CD4-positive, alpha-beta T cell (primary cell): ENCODE measurements at regions not wholly inside any gene's neighbourhood (a gene's known extent, or its start where the extent isn't known, plus 50 kb on each side); places are given as distances from the start of the nearest gene placed in this dataset.
A peak's percentile ranks its signal among the peaks of the same experiment; 100 is the strongest.

Source experiments
- ATAC-seq: fragments of 200-7000 bp; cut with Tn5 transposase; one replicate; pipeline ENCODE4 v1.10.0; 2022; ENCODE audit warnings: mild to moderate bottlenecking; ENCODE audit not compliant: poor library complexity
- CTCF ChIA-PET: fragments of 350-600 bp; sonication (Branson Sonifier 250); formaldehyde crosslinking; loops from one replicate; lab custom pipeline; 2021; ENCODE audit warnings: antibody characterized with exemption, inconsistent platforms; lab: Charles Lee
- POLR2A ChIA-PET: fragments of 350-600 bp; sonication (Branson Sonifier 250); formaldehyde crosslinking; loops from one replicate; lab custom pipeline; 2021; ENCODE audit warnings: antibody characterized with exemption, inconsistent platforms; lab: Charles Lee
- DNase-seq, 14 experiments: peaks; one replicate each; pipeline ENCODE4 v3.0.0-alpha.2; 2013 to 2020; ENCODE audit warnings: mixed read lengths in 2 of 14
- H3K27ac ChIP-seq, 2 donors: one replicate each; pipeline versions ENCODE4 v1.5.1 to v1.7.0; 2013; ENCODE audit warnings: low read length in 2 of 2, low read depth in 1 of 2, mild to moderate bottlenecking in 1 of 2
- H3K27me3 ChIP-seq, 2 experiments: 1 replicate in 1 of 2; 2 replicates in 1 of 2; pipeline versions ENCODE4 v1.6.1 to v1.7.0; 2013; ENCODE audit warnings: low read length in 2 of 2, control low read depth in 1 of 2, mild to moderate bottlenecking in 1 of 2, moderate library complexity in 1 of 2; ENCODE audit not compliant: insufficient read depth in 2 of 2, control insufficient read depth in 1 of 2
- H3K36me3 ChIP-seq: one replicate; pipeline ENCODE4 v1.6.1; 2013; ENCODE audit warnings: low read length, control low read depth; ENCODE audit not compliant: insufficient read depth
- H3K4me1 ChIP-seq: one replicate; pipeline ENCODE4 v1.6.1; 2013; ENCODE audit warnings: low read length, control low read depth; ENCODE audit not compliant: insufficient read depth
- H3K4me3 ChIP-seq: one replicate; pipeline ENCODE4 v1.5.1; 2013; ENCODE audit warnings: mild to moderate bottlenecking, low read length, moderate library complexity
- H3K9me3 ChIP-seq, 2 experiments: 1 replicate in 1 of 2; 2 replicates in 1 of 2; pipeline versions ENCODE4 v1.6.1 to v1.7.0; 2013; ENCODE audit warnings: low read length in 2 of 2, mild to moderate bottlenecking in 2 of 2, control low read depth in 1 of 2, moderate library complexity in 1 of 2; ENCODE audit not compliant: control insufficient read depth in 1 of 2, insufficient read depth in 1 of 2
- H3K27ac Mint-ChIP-seq: one replicate; pipeline ENCODE4 v1.8.0; 2020; ENCODE audit warnings: mixed read lengths
- H3K27me3 Mint-ChIP-seq: one replicate; pipeline ENCODE4 v1.8.0; 2021; ENCODE audit warnings: mixed read lengths
- H3K36me3 Mint-ChIP-seq: one replicate; pipeline ENCODE4 v1.8.0; 2021; ENCODE audit warnings: low read depth, mixed read lengths
- H3K4me1 Mint-ChIP-seq: one replicate; pipeline ENCODE4 v1.8.0; 2021; ENCODE audit warnings: low read depth, mixed read lengths
- H3K4me3 Mint-ChIP-seq: one replicate; pipeline ENCODE4 v1.8.0; 2020; ENCODE audit warnings: mild to moderate bottlenecking, mixed read lengths
- H3K9me3 Mint-ChIP-seq: one replicate; pipeline ENCODE4 v1.8.0; 2020; ENCODE audit warnings: mixed read lengths
- intact Hi-C, 2 experiments: fragments of 100-400 bp; cut with DNase I in 1 of 2; cut with micrococcal nuclease in 1 of 2; formaldehyde crosslinking; loops; one replicate each; pipeline versions ENCODE4 v1.15.1 to v1.9.0; 2023 to 2025; cut with DNase I, micrococcal nuclease
- TF ChIP-seq, protein P1 (sequence below): fragments of 200-600 bp; IDR thresholded peaks from one replicate; pipeline ENCODE4 v1.8.0; 2022; ENCODE audit warnings: antibody characterized with exemption, mild to moderate bottlenecking

DNA sequence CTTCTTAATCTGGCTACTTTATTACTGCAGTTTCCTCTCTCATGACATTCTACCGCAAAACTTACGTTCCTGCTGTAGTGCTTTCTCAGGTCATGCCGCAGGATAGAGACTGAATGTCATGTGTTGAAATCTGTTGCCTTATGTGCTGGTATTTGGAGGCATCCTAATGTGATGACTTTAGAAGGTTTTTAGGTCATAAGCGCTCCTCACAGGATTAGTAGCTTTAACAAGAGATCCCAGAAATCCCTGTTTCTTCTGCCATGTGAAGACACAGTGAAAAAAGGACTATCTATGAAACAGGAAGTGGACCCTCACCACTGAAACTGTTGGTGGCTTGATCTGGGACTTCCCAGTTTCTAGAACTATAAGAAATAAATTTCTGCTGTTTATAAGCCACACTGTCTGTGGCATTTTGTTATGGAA lies 209.3 kb downstream of the LACC1 start:
- Mint-ChIP-seq H3K27ac (peak overlapping the region; percentile 18), H3K4me3 (no peak overlapping the region), H3K9me3 (peaks cover 2% of the 10 kb centered on the region), H3K27me3 (no peaks in the 10 kb centered on the region), H3K36me3 (no peaks in the 10 kb centered on the region), H3K4me1 (peaks cover 19% of the 10 kb centered on the region)
- POLR2A ChIA-PET, result no interaction called here
- TF ChIP-seq, protein P1, sequence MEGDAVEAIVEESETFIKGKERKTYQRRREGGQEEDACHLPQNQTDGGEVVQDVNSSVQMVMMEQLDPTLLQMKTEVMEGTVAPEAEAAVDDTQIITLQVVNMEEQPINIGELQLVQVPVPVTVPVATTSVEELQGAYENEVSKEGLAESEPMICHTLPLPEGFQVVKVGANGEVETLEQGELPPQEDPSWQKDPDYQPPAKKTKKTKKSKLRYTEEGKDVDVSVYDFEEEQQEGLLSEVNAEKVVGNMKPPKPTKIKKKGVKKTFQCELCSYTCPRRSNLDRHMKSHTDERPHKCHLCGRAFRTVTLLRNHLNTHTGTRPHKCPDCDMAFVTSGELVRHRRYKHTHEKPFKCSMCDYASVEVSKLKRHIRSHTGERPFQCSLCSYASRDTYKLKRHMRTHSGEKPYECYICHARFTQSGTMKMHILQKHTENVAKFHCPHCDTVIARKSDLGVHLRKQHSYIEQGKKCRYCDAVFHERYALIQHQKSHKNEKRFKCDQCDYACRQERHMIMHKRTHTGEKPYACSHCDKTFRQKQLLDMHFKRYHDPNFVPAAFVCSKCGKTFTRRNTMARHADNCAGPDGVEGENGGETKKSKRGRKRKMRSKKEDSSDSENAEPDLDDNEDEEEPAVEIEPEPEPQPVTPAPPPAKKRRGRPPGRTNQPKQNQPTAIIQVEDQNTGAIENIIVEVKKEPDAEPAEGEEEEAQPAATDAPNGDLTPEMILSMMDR, result no peak
- CTCF ChIA-PET, result no interaction called here
- H3K4me3 ChIP-seq, result no peak overlapping the region
- no peak overlapping the region for H3K27ac ChIP-seq
- no peaks in the 10 kb centered on the region for H3K9me3 ChIP-seq
- intact Hi-C loops, result no loop called here
- no peaks in the 10 kb centered on the region for H3K27me3 ChIP-seq
- peaks cover 3% of the 10 kb centered on the region for H3K4me1 ChIP-seq
- ATAC-seq (peak; percentile 52), DNase-seq (peak in 3 of 14 experiments; percentile 23 to 32 (median 26))
- no peaks in the 10 kb centered on the region for H3K36me3 ChIP-seq

DNA sequence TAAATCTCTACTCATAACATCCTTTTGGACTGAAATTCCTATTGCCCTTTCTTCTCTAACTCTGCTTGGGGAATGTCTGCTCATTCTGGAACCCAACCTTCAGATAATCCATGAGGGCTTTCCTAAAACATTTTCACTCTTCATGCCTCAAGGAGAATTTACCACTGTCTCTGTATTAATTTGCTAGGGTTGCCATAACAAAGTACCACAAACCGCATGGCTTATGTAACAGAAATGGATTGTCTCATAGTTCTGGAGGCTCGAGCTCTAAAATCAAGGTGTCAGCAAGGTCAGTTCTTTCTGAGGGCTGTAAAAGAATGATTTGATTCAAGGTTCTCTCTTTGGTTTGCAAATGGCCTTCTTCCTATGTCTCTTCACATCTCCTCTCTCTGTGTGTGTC lies 209.7 kb downstream of the LACC1 start:
- no peak overlapping the region for H3K27ac ChIP-seq
- H3K4me1 ChIP-seq, result peaks cover 3% of the 10 kb centered on the region
- intact Hi-C loops, result no loop called here
- no peak overlapping the region for H3K4me3 ChIP-seq
- Mint-ChIP-seq H3K27ac (peak overlapping the region; percentile 18), H3K9me3 (peaks cover 2% of the 10 kb centered on the region), H3K4me3 (no peak overlapping the region), H3K36me3 (no peaks in the 10 kb centered on the region), H3K27me3 (no peaks in the 10 kb centered on the region), H3K4me1 (peaks cover 19% of the 10 kb centered on the region)
- peak; percentile 17 for ATAC-seq
- ChIA-PET CTCF (no interaction called here), POLR2A (no interaction called here)
- TF ChIP-seq, protein P1, result no peak
- no peaks in the 10 kb centered on the region for H3K9me3 ChIP-seq
- H3K36me3 ChIP-seq, result no peaks in the 10 kb centered on the region
- H3K27me3 ChIP-seq, result no peaks in the 10 kb centered on the region
- peak in 2 of 14 experiments; percentile 14 to 18 for DNase-seq

DNA sequence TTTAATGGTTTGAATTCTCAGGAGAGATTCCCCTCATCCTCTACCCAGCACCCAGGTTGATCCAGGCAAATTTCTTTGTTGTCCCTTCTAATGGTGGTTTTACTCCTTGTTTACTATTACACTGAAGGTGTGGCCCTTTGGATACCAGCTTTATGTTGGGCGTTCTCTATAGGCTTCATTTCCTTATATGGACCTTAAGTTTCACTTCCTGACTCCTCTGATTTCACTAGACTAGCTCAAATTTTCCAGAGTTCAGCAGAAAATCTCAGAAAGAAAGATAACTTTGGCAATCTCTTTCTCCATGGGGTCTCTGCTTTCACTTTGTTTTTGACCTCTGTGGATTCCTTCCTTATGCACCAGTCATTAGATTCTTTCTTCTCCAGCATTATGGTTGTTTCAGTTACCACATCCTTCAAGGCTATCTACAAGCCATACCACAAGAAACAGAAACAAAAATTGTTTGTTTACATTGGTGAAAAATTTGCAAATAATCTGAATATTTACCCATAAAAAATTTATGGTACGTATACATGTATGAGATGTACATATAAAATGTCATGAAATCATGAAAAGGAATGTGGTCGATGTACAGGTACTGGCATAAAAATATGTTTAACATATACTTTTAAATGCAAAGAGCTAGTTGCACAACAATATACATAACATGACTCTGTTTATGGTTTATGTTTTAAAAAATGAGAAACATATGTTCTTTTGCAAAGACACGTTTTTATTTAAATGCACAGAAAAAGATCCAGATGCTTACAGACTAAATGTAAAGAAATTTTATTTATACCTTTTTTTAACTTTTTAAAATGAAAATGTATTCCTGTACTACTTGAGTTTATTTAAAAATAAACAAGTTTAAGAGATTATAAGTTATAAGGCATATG lies 212.6 kb downstream of the LACC1 start:
- DNase-seq (no peak), ATAC-seq (no peak)
- no peak overlapping the region for H3K27ac ChIP-seq
- no peak overlapping the region for H3K4me3 ChIP-seq
- H3K27me3 ChIP-seq, result no peaks in the 10 kb centered on the region
- Mint-ChIP-seq H3K4me3 (no peak overlapping the region), H3K9me3 (peaks cover 2% of the 10 kb centered on the region), H3K27ac (no peak overlapping the region), H3K36me3 (no peaks in the 10 kb centered on the region), H3K4me1 (peaks cover 19% of the 10 kb centered on the region), H3K27me3 (no peaks in the 10 kb centered on the region)
- ChIA-PET CTCF (no interaction called here), POLR2A (no interaction called here)
- TF ChIP-seq, protein P1, result no peak
- intact Hi-C loops, result no loop called here
- no peaks in the 10 kb centered on the region for H3K9me3 ChIP-seq
- H3K4me1 ChIP-seq, result peaks cover 3% of the 10 kb centered on the region
- H3K36me3 ChIP-seq, result no peaks in the 10 kb centered on the region
